HEK293 (cell line): ENCODE measurements at regions not wholly inside any gene's neighbourhood (a gene's known extent, or its start where the extent isn't known, plus 50 kb on each side); places are given as distances from the start of the nearest gene placed in this dataset.

Experiments
- FEZF1 ChIP-seq: fragments of 450-650 bp; formaldehyde crosslinking; IDR thresholded peaks from 2 replicates; pipeline ENCODE4 v1.5.1; 2016; ENCODE audit warnings: missing biosample characterization, missing genetic modification characterization
- GFI1B ChIP-seq: fragments of 450-650 bp; formaldehyde crosslinking; IDR thresholded peaks from 2 replicates; pipeline ENCODE4 v1.5.1; 2016; ENCODE audit warnings: missing biosample characterization, missing genetic modification characterization
- GLIS2 ChIP-seq: fragments of 450-650 bp; formaldehyde crosslinking; IDR thresholded peaks from 2 replicates; pipeline ENCODE4 v1.5.1; 2016; ENCODE audit warnings: missing biosample characterization, missing genetic modification characterization
- IKZF3 ChIP-seq: fragments of 450-650 bp; IDR thresholded peaks from 2 replicates; pipeline ENCODE4 v1.5.0; 2018; ENCODE audit warnings: missing biosample characterization, mild to moderate bottlenecking, missing genetic modification characterization, moderate library complexity
- OSR2 ChIP-seq: fragments of 450-650 bp; formaldehyde crosslinking; IDR thresholded peaks from 2 replicates; pipeline ENCODE4 v1.5.1; 2016; ENCODE audit warnings: missing biosample characterization, missing genetic modification characterization
- ZBTB48 ChIP-seq: fragments of 450-650 bp; formaldehyde crosslinking; IDR thresholded peaks from 2 replicates; pipeline ENCODE4 v1.5.1; 2016; ENCODE audit warnings: missing biosample characterization, missing genetic modification characterization
- ZBTB6 ChIP-seq: fragments of 450-650 bp; formaldehyde crosslinking; IDR thresholded peaks from 2 replicates; pipeline ENCODE4 v1.5.1; 2017; ENCODE audit warnings: missing biosample characterization, missing genetic modification characterization
- ZEB2 ChIP-seq: fragments of 450-650 bp; formaldehyde crosslinking; IDR thresholded peaks from 2 replicates; pipeline ENCODE4 v1.5.1; 2016; ENCODE audit warnings: missing biosample characterization, missing genetic modification characterization
- ZNF121 ChIP-seq: fragments of 450-650 bp; formaldehyde crosslinking; IDR thresholded peaks from 2 replicates; pipeline ENCODE4 v1.5.1; 2016; ENCODE audit warnings: missing biosample characterization, missing genetic modification characterization
- ZNF169 ChIP-seq: fragments of 450-650 bp; formaldehyde crosslinking; IDR thresholded peaks from 2 replicates; pipeline ENCODE4 v1.5.1; 2016; ENCODE audit warnings: missing biosample characterization, missing genetic modification characterization
- ZNF175 ChIP-seq: fragments of 450-650 bp; formaldehyde crosslinking; IDR thresholded peaks from 2 replicates; pipeline ENCODE4 v1.5.1; 2016; ENCODE audit warnings: missing biosample characterization, missing genetic modification characterization
- ZNF24 ChIP-seq: fragments of 450-650 bp; formaldehyde crosslinking; IDR thresholded peaks from 2 replicates; pipeline ENCODE4 v1.5.1; 2016; ENCODE audit warnings: missing biosample characterization, missing genetic modification characterization
- ZNF248 ChIP-seq: fragments of 450-650 bp; formaldehyde crosslinking; IDR thresholded peaks from 2 replicates; pipeline ENCODE4 v1.5.1; 2017; ENCODE audit warnings: missing biosample characterization, missing genetic modification characterization
- ZNF280C ChIP-seq: fragments of 450-650 bp; formaldehyde crosslinking; IDR thresholded peaks from 2 replicates; pipeline ENCODE4 v1.5.1; 2016; ENCODE audit warnings: missing biosample characterization, missing genetic modification characterization
- ZNF292 ChIP-seq: fragments of 450-650 bp; formaldehyde crosslinking; IDR thresholded peaks from 2 replicates; pipeline ENCODE4 v1.5.1; 2016; ENCODE audit warnings: low read depth, missing biosample characterization, missing genetic modification characterization, borderline replicate concordance
- ZNF341 ChIP-seq: fragments of 450-650 bp; formaldehyde crosslinking; IDR thresholded peaks from 2 replicates; pipeline ENCODE4; 2016; ENCODE audit warnings: low read depth, missing biosample characterization, missing genetic modification characterization
- ZNF350 ChIP-seq: fragments of 450-650 bp; formaldehyde crosslinking; IDR thresholded peaks from 2 replicates; pipeline ENCODE4 v1.5.0; 2017; ENCODE audit warnings: missing biosample characterization, mild to moderate bottlenecking, missing genetic modification characterization
- ZNF366 ChIP-seq: fragments of 450-650 bp; formaldehyde crosslinking; conservative IDR thresholded peaks from 2 replicates; pipeline ENCODE4 v1.5.1; 2016; ENCODE audit warnings: missing biosample characterization, missing genetic modification characterization
- ZNF473 ChIP-seq: fragments of 450-650 bp; formaldehyde crosslinking; IDR thresholded peaks from 2 replicates; pipeline ENCODE4 v1.5.1; 2017; ENCODE audit warnings: missing biosample characterization, missing genetic modification characterization
- ZNF624 ChIP-seq: fragments of 450-650 bp; formaldehyde crosslinking; IDR thresholded peaks from 2 replicates; pipeline ENCODE4 v1.5.1; 2017; ENCODE audit warnings: missing biosample characterization, missing genetic modification characterization
- ZNF626 ChIP-seq: fragments of 450-650 bp; sonication (Bioruptor Pico); formaldehyde crosslinking; IDR thresholded peaks from 2 replicates; pipeline ENCODE4 v1.5.1; 2018; ENCODE audit warnings: missing biosample characterization, missing genetic modification characterization, inconsistent platforms
- ZNF792 ChIP-seq: fragments of 450-650 bp; formaldehyde crosslinking; IDR thresholded peaks from 2 replicates; pipeline ENCODE4 v1.5.1; 2016; ENCODE audit warnings: missing biosample characterization, missing genetic modification characterization
- ZNF843 ChIP-seq: fragments of 450-650 bp; formaldehyde crosslinking; IDR thresholded peaks from 2 replicates; pipeline ENCODE4 v1.5.1; 2016; ENCODE audit warnings: missing biosample characterization, missing genetic modification characterization
- TF ChIP-seq, protein P1 (sequence below): fragments of 450-650 bp; formaldehyde crosslinking; IDR thresholded peaks from 2 replicates; pipeline ENCODE4 v1.5.1; 2016; ENCODE audit warnings: missing biosample characterization, missing genetic modification characterization, low read depth
- TF ChIP-seq, protein P2 (sequence below): fragments of 450-650 bp; formaldehyde crosslinking; IDR thresholded peaks from 2 replicates; pipeline ENCODE4 v1.5.1; 2016; ENCODE audit warnings: missing biosample characterization, missing genetic modification characterization, borderline replicate concordance

DNA sequence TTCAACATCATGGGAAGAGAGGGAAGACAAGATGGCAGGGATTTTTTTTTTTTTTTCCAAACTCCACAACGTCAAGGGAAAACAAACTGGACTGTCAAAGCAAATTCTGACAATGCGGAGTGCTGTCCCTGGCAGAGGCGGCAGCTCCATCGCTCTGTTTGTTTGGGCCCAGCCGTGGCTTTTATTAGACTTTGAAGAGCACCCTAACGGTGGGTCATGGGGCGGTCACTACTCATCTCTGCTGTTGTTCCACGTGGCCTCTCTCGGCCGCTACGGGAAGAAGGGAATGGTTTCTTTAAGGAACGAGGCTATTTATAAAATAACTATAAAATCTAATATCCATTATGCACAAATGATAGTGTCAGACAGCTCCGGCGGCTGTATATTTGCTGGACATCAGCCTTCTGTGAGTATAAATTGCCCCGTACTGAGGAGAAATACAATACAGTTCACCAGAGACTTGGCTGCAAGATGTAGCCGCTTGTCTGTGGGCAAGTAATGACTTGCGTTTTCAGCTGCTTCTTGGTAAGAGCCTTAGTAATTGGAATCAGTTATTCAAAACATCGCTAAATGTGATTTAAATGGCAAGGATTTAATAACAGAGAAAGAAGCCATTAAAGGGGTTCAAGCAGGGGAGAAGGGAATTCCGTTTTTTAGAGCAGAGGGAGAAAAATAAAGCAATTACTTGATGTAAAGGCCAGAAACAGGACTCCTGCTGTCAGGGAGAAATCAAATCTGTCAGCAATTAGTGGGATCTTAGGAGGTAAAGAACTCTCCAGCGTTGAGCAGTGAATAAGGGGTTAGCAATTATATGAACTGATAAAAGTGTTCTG is 61.7 kb upstream of the RAB11FIP2 start (continued):
- TF ChIP-seq ZNF280C (tag by site-specific recombination) (no peak), ZNF366 (no peak), ZNF24 (peak; percentile 86), ZNF248 (tag by site-specific recombination) (no peak), ZNF121 (tag by site-specific recombination) (0 out of 2 replicates have a peak, but pooled peaks have one; percentile 8), ZNF169 (tag by site-specific recombination) (no peak), ZBTB6 (tag by site-specific recombination) (peak; percentile 49; the same call in 1 of the 2 replicates), ZNF473 (tag by site-specific recombination) (no peak), ZNF624 (tag by site-specific recombination) (no peak), ZNF175 (tag by site-specific recombination) (no peak), ZNF350 (tag by site-specific recombination) (no peak), ZBTB48 (tag by site-specific recombination) (no peak), GLIS2 (peak; percentile 17; the same call in 1 of the 2 replicates), ZNF626 (no peak), GFI1B (peak; percentile 56; the same call in 1 of the 2 replicates), ZNF292 (tag by site-specific recombination) (no peak), ZNF792 (tag by site-specific recombination) (no peak), ZNF843 (tag by site-specific recombination) (peak; percentile 60), ZEB2 (tag by site-specific recombination) (0 out of 2 replicates have a peak, but pooled peaks have one; percentile 46), ZNF341 (tag by site-specific recombination) (peak; percentile 76), FEZF1 (tag by site-specific recombination) (peak; percentile 49; the same call in 1 of the 2 replicates), IKZF3 (0 out of 2 replicates have a peak, but pooled peaks have one; percentile 10), OSR2 (tag by site-specific recombination) (peak; percentile 70; the same call in 1 of the 2 replicates)
- TF ChIP-seq, protein P1, sequence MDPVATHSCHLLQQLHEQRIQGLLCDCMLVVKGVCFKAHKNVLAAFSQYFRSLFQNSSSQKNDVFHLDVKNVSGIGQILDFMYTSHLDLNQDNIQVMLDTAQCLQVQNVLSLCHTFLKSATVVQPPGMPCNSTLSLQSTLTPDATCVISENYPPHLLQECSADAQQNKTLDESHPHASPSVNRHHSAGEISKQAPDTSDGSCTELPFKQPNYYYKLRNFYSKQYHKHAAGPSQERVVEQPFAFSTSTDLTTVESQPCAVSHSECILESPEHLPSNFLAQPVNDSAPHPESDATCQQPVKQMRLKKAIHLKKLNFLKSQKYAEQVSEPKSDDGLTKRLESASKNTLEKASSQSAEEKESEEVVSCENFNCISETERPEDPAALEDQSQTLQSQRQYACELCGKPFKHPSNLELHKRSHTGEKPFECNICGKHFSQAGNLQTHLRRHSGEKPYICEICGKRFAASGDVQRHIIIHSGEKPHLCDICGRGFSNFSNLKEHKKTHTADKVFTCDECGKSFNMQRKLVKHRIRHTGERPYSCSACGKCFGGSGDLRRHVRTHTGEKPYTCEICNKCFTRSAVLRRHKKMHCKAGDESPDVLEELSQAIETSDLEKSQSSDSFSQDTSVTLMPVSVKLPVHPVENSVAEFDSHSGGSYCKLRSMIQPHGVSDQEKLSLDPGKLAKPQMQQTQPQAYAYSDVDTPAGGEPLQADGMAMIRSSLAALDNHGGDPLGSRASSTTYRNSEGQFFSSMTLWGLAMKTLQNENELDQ (tag by site-specific recombination) = no peak
- TF ChIP-seq, protein P2, sequence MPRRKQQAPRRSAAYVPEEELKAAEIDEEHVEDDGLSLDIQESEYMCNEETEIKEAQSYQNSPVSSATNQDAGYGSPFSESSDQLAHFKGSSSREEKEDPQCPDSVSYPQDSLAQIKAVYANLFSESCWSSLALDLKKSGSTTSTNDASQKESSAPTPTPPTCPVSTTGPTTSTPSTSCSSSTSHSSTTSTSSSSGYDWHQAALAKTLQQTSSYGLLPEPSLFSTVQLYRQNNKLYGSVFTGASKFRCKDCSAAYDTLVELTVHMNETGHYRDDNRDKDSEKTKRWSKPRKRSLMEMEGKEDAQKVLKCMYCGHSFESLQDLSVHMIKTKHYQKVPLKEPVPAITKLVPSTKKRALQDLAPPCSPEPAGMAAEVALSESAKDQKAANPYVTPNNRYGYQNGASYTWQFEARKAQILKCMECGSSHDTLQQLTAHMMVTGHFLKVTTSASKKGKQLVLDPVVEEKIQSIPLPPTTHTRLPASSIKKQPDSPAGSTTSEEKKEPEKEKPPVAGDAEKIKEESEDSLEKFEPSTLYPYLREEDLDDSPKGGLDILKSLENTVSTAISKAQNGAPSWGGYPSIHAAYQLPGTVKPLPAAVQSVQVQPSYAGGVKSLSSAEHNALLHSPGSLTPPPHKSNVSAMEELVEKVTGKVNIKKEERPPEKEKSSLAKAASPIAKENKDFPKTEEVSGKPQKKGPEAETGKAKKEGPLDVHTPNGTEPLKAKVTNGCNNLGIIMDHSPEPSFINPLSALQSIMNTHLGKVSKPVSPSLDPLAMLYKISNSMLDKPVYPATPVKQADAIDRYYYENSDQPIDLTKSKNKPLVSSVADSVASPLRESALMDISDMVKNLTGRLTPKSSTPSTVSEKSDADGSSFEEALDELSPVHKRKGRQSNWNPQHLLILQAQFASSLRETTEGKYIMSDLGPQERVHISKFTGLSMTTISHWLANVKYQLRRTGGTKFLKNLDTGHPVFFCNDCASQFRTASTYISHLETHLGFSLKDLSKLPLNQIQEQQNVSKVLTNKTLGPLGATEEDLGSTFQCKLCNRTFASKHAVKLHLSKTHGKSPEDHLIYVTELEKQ (tag by site-specific recombination) = 0 out of 2 replicates have a peak, but pooled peaks have one; percentile 54
